ENCODE measurements at regions not wholly inside any gene's neighbourhood (a gene's known extent, or its start where the extent isn't known, plus 50 kb on each side); places are given as distances from the start of the nearest gene placed in this dataset.
"Not testable (repeated sequence)": the region's sequence is repeated elsewhere in the genome, so short reads cannot be mapped to it uniquely, and the experiment has no call there.

GRCh38 chr1:170789063-170789462 is 125.1 kb downstream of the PRRX1 start:
- ATAC-seq, result no peak
- intact Hi-C loops (cut with micrococcal nuclease), result no loop called here
- no peak for DNase-seq

GRCh38 chr1:170790175-170790574 is 126.2 kb downstream of the PRRX1 start:
- DNase-seq (no peak), ATAC-seq (no peak)
- intact Hi-C loops (cut with micrococcal nuclease), result no loop called here

GRCh38 chr1:170790651-170791071 is 126.7 kb downstream of the PRRX1 start:
- ATAC-seq, result no peak
- DNase-seq, result no peak
- intact Hi-C loops (cut with micrococcal nuclease), result no loop called here

DNA sequence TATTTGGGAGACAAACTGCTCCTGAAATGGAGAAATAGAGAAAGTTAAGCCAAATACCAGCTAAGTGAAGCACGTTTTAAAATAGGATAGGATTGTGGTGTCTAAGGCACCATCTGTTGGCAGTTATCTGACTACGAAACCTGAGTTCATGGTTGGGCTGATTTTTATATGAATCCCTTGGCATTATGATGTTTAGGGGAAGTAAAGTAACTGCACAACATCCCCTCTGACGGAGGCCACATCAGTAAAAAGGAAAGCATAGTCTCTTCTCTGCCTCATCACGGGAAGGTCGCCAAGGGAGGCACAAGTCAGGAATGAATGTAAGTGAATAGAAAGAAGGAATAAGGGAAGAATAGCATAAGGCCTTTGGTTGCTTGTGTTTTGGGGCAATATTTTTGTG is 128.0 kb downstream of the PRRX1 start:
- intact Hi-C loops (cut with micrococcal nuclease), result no loop called here
- ATAC-seq (no peak), DNase-seq (no peak)

DNA sequence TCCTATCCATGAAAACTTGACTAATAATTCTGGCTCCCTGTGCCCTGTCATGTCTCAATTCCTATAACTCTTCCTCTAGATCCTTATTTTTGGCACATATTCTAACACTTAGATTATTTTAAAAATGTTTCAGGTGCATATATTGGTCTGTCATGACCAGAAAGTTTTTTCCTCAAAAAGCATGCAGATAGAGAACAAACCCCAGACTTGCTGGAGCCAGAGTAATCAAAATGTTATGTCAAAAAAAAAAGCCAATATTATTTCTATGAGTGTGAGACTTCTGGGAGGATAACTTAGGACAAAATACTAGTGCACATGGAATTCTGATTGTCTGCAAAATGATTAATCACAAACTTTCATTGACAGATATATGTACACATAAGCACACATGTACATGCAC is 135.1 kb upstream of the MROH9 start:
- intact Hi-C loops (cut with micrococcal nuclease), result no loop called here
- ATAC-seq (no peak), DNase-seq (no peak)

- intact Hi-C loops (cut with micrococcal nuclease), result no loop called here
- ATAC-seq (no peak), DNase-seq (no peak)
Measured at GRCh38 chr1:170800812-170801211, 134.5 kb upstream of the MROH9 start.

GRCh38 chr1:170803711-170804110 is 131.6 kb upstream of the MROH9 start:
- DNase-seq (no peak), ATAC-seq (no peak)
- intact Hi-C loops (cut with micrococcal nuclease), result no loop called here

DNA sequence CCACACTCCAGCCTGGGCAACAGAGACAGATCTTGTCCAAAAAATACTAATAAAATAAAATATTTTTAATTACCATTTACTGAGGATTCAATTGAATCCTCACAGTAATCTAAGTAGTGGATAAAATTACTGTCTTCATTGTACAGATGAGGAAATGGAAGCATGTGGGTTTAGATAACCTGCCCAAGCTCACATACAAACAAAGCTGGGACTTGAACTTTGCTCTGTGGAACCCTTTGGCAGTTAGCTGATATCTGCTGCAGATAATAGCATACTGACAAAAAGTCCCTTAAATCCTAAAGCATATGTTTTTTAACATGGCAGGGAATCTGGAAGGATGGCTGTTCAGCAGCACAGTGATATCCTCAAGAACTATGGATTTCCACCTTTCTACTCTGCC is 130.9 kb upstream of the MROH9 start:
- DNase-seq (no peak), ATAC-seq (no peak)
- intact Hi-C loops (cut with micrococcal nuclease), result no loop called here

DNA sequence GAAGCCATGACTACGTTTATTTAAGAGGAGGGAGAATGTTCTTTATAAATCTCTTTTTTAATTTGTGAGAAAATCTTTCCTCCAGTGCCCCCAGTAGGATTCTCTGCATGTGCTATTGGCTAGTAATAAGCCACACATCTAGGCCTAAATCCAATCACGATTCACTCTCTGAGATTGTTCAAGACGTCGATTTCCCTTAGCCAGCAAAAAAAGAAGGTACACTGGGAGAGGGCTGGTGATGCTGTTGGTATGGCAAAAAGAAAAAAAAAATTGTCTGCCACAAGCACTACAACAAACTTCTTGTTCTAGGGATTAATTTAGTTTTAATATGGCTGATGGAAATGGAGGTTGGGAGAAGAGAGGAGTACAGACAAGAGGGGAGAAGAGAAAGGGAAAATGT is 130.5 kb upstream of the MROH9 start:
- DNase-seq, result no peak
- ATAC-seq, result no peak
- intact Hi-C loops (cut with micrococcal nuclease), result no loop called here

- intact Hi-C loops (cut with micrococcal nuclease), result no loop called here
Measured at GRCh38 chr1:170806961-170807360, 128.4 kb upstream of the MROH9 start.

GRCh38 chr1:170807432-170807831 is 127.9 kb upstream of the MROH9 start:
- intact Hi-C loops (cut with micrococcal nuclease), result no loop called here
- DNase-seq (no peak), ATAC-seq (no peak)

More at GRCh38 chr1:170806961-170807360, 128.4 kb upstream of the MROH9 start:
- ATAC-seq (no peak), DNase-seq (no peak)

DNA sequence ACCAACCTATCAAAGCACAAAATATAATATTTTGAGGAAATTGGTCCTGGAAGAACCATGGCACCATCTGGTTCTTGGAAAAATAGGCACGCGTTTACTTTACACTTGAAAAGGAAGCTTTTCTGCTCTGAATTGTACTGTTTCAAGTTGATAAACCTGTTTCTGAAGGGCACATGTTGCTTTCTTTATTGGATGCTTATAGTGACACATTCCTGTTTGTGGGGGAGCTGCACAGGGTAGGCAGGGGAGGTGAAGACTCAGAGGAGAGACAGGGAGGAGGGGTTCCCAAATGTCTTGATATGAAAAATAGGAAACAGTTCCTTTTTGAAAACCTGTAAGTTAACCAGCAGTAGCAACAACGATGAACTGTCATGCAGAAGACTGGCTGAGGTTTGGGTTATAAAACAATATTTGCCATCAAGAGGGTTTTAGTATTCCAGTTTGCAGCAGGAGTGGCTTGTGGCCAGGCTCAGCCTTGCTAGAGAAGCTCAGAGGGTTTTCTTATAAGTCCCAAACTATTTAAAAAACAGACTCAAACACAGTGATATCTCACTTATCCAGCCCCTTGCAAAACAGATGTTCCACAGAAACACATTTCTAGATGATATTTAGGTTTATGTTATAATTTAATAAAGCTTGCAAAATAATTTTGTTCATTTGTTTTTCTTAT is 127.0 kb upstream of the MROH9 start:
- ATAC-seq (no peak), DNase-seq (no peak)
- intact Hi-C loops (cut with micrococcal nuclease), result no loop called here

DNA sequence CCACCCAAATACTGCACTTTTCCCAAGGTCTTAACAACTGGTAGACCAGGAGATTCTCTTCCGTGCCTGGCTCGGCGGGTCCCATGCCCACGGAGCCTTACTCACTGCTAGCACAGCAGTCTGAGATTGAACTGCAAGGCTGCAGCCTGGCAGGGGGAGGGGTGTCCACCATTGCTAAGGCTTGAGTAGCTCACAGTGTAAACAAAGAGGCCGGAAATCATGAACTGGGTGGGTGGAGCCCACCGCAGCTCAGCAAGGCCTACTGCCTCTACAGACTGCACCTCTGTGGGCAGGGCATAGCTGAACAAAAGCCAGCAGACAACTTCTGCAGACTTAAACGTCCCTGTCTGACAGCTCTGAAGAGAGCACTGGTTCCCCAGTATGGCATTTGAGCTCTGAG is 124.3 kb upstream of the MROH9 start:
- DNase-seq; ATAC-seq; intact Hi-C loops (cut with micrococcal nuclease): not testable (repeated sequence)

DNA sequence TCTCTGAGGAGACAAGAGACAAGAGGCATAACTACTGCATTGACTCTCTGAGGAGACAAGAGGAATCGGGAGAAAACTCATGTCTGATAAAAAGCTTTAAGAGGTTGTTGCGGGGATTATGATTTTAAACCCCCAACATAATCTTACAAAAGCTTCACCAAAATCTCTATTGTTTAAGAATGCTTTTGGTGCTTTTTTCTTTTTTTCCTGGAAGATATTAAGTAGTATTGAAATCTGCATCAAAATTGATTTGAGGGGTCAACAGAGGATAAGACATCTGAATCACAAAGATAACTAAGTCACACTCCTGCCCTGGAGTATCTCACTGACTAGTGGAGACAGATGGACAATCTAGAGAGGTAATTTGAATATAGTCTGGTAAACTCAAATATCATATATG is 115.6 kb upstream of the MROH9 start:
- intact Hi-C loops (cut with micrococcal nuclease), result no loop called here
- DNase-seq (no peak), ATAC-seq (no peak)

DNA sequence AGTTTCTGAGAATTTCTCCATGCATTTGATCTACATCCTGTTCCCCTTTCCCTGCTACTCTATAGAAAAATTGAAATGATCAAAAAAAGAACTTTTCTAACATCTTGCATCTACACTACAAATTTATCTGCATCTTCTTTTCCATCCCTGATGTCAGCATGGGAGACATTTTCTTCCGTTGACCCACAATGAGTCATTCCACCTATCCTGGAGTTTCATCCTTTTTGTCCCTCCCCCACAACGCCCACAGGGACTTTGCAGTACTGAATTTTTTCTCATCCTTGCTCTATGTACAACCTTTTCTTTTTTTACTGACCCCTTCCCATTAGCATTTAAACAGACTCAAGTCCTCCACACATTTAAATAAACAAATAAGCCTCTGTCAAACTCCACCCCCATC is 112.2 kb upstream of the MROH9 start:
- ATAC-seq, result no peak
- intact Hi-C loops (cut with micrococcal nuclease), result no loop called here

GRCh38 chr1:170831276-170831675 is 104.1 kb upstream of the MROH9 start:
- DNase-seq, result no peak
- intact Hi-C loops (cut with micrococcal nuclease), result no loop called here
- ATAC-seq, result no peak

More for the DNA sequence above, 112.2 kb upstream of the MROH9 start:
- no peak for DNase-seq

GRCh38 chr1:170836141-170836540 is 99.2 kb upstream of the MROH9 start:
- no peak for DNase-seq
- ATAC-seq, result no peak
- intact Hi-C loops (cut with micrococcal nuclease), result no loop called here

DNA sequence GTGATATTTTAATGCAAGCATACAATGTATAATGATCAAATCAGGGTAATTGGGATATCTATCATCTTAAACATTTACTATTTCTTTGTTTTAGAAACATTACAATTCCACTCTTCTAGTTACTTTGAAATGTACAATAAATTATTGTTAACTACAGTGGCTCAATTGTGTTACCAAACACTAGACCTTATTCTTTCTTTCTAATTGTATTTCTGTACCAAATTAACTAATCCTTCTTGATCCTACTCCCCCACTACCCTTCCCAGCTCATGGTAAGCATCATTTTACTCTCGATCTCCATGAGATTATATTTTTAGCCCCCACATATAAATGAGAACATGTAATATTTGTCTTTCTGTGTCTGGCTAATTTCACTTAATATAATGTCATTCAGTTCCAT is 95.0 kb upstream of the MROH9 start:
- intact Hi-C loops (cut with micrococcal nuclease), result no loop called here

DNA sequence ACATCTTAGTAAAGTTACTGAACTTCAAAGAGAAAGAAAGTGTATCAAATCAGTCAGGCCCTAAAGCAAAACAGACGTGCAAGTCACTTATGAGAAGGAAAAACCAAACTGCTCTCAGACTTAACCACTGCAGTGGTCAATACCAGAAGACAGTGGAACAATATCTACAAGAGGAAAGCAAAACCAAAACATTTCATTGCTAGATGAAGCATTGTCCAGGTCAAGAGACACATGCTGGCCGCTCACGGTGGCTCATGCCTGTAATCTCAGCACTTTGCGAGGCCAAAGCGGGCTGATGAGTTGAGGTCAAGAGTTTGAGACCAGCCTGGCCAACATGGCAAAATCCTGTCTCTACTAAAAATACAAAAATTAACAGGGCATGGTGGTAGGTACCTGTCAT is 82.0 kb upstream of the MROH9 start:
- DNase-seq (no peak), ATAC-seq (no peak)
- intact Hi-C loops (cut with micrococcal nuclease), result no loop called here

More for the DNA sequence above, 95.0 kb upstream of the MROH9 start:
- DNase-seq (no peak), ATAC-seq (no peak)

- no peak for ATAC-seq
- no peak for DNase-seq
- intact Hi-C loops (cut with micrococcal nuclease), result no loop called here
Measured at GRCh38 chr1:170853867-170854266, 81.5 kb upstream of the MROH9 start.

- intact Hi-C loops (cut with micrococcal nuclease), result no loop called here
- ATAC-seq, result no peak
- DNase-seq, result no peak
Measured at GRCh38 chr1:170854677-170855076, 80.7 kb upstream of the MROH9 start.

DNA sequence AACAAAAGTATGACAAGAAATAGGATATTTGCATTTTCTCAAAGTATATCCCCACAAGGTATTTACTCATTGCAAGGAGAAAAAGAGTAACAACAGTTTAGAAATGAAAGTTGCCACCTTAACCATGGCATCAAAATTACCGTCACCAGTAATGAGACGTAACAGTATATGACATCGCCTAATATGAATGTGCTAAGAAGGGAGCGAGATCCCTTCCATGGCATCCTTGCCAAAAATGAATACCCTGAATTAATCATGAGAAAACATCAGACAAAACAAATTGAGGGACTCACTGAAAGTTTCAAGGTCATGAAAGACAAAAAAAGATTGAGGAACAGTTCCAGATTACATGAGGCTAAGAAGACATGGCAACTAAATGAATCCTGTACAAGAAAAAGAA is 78.9 kb upstream of the MROH9 start:
- intact Hi-C loops (cut with micrococcal nuclease), result no loop called here

More for the DNA sequence above, 78.9 kb upstream of the MROH9 start:
- DNase-seq (no peak), ATAC-seq (peak; percentile 20)
